Fibroblast of lung (primary cell): ENCODE measurements at regions not wholly inside any gene's neighbourhood (a gene's known extent, or its start where the extent isn't known, plus 50 kb on each side); places are given as distances from the start of the nearest gene placed in this dataset.

ENCODE experiments used
- DNase-seq, 2 donors: peaks; one replicate each; pipeline versions ENCODE4 v3.0.0 to v3.0.0-alpha.2; 2010; ENCODE audit warnings: low read depth in 2 of 2
- H2AFZ ChIP-seq: 2 replicates; pipeline ENCODE4 v1.5.1; 2012; ENCODE audit warnings: low read length, control low read depth, inconsistent platforms
- H3K27ac ChIP-seq: 2 replicates; pipeline ENCODE4 v1.5.1; 2011; ENCODE audit warnings: low read length, control low read depth; ENCODE audit not compliant: insufficient read depth
- H3K27me3 ChIP-seq: 2 replicates; pipeline ENCODE4 v1.5.1; 2011; ENCODE audit warnings: mild to moderate bottlenecking, low read length; ENCODE audit not compliant: control insufficient read depth, insufficient read depth
- H3K36me3 ChIP-seq: 2 replicates; pipeline ENCODE4 v1.5.1; 2011; ENCODE audit warnings: low read length; ENCODE audit not compliant: control insufficient read depth, insufficient read depth
- H3K4me1 ChIP-seq: 2 replicates; pipeline ENCODE4 v1.5.1; 2011; ENCODE audit warnings: low read length; ENCODE audit not compliant: control insufficient read depth, insufficient read depth; ENCODE audit errors: extremely low read depth
- H3K4me2 ChIP-seq: 2 replicates; pipeline ENCODE4 v1.5.1; 2011; ENCODE audit warnings: low read length, control low read depth; ENCODE audit not compliant: insufficient read depth; ENCODE audit errors: extremely low read depth
- H3K4me3 ChIP-seq, 4 experiments: fragments of 200-600 bp in 1 of 4; sonication (generic) in 1 of 4; replicated peaks in 1 of 4; 2 replicates each; pipeline ENCODE4 v1.5.1; 2011 to 2016; ENCODE audit warnings: low read length in 4 of 4, low read depth in 3 of 4, mild to moderate bottlenecking in 3 of 4, control low read depth in 2 of 4, inconsistent platforms in 1 of 4, mixed read lengths in 1 of 4; ENCODE audit not compliant: insufficient read depth in 1 of 4; ENCODE audit errors: control extremely low read depth in 1 of 4
- H3K79me2 ChIP-seq: 2 replicates; pipeline ENCODE4 v1.5.1; 2012; ENCODE audit warnings: mild to moderate bottlenecking, low read length, inconsistent platforms; ENCODE audit not compliant: control insufficient read depth, insufficient read depth
- H3K9ac ChIP-seq: 2 replicates; pipeline ENCODE4 v1.5.1; 2011; ENCODE audit warnings: mild to moderate bottlenecking, low read length, control low read depth; ENCODE audit not compliant: insufficient read depth
- H3K9me3 ChIP-seq: 2 replicates; pipeline ENCODE4 v1.5.1; 2012; ENCODE audit warnings: low read depth, low read length; ENCODE audit not compliant: control insufficient read depth, insufficient read depth
- H4K20me1 ChIP-seq: 2 replicates; pipeline ENCODE4 v1.5.1; 2011; ENCODE audit warnings: low read length; ENCODE audit not compliant: control insufficient read depth, insufficient read depth; ENCODE audit errors: extremely low read depth
- EZH2 ChIP-seq: IDR thresholded peaks from 2 replicates; pipeline ENCODE4 v1.5.1; 2012; ENCODE audit warnings: low read length, control low read depth, mild to moderate bottlenecking; ENCODE audit errors: missing control alignments

DNA sequence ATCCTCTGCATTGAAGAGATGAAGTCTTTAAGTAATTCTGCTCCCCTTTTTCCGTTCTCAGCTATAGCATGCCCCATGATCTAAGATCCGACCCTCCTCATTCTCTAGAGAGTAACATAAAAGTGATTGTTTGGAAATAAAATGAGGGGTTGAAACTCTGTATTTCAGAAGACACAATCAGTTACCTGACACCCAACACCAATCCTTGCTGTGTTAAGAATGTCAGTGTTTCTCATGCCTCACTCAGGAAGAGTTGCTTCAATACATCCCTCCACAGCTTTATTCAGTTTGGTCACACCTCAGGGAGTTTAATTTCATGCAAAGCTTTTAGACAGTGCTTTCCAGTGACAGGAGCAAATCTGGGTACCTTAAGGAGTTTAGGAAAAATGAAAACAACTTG lies 49.9 kb upstream of the RBBP8 start:
- Histone ChIP-seq H3K9me3 (no peaks in the 10 kb centered on the region), H3K79me2 (no peaks in the 10 kb centered on the region), H3K27me3 (no peaks in the 10 kb centered on the region), H3K4me2 (no peak overlapping the region), H3K4me3 (no peak overlapping the region), H3K4me1 (no peaks in the 10 kb centered on the region), H3K27ac (no peak overlapping the region), H2AFZ (no peak overlapping the region), H4K20me1 (no peaks in the 10 kb centered on the region), H3K36me3 (no peaks in the 10 kb centered on the region), H3K9ac (no peak overlapping the region)
- TF ChIP-seq EZH2: no peak
- DNase-seq: no peak
